A673 (cell line): ENCODE measurements at regions not wholly inside any gene's neighbourhood (a gene's known extent, or its start where the extent isn't known, plus 50 kb on each side); places are given as distances from the start of the nearest gene placed in this dataset.

Experiments used
- EZH2 ChIP-seq: fragments of 200-600 bp; sonication (generic); IDR thresholded peaks from 2 replicates; pipeline ENCODE4 v1.6.1; 2017; ENCODE audit warnings: borderline replicate concordance, low read depth, mild to moderate bottlenecking, mixed read lengths, antibody characterized with exemption, low read length; ENCODE audit not compliant: poor library complexity, severe bottlenecking
- TF ChIP-seq, protein P1 (sequence below): fragments of 300-800, 200-600 bp; sonication (generic); conservative IDR thresholded peaks from 2 replicates; pipeline ENCODE4 v1.5.1; 2017; ENCODE audit warnings: low read depth, mild to moderate bottlenecking, antibody characterized with exemption, low read length, moderate library complexity, mixed read lengths

DNA sequence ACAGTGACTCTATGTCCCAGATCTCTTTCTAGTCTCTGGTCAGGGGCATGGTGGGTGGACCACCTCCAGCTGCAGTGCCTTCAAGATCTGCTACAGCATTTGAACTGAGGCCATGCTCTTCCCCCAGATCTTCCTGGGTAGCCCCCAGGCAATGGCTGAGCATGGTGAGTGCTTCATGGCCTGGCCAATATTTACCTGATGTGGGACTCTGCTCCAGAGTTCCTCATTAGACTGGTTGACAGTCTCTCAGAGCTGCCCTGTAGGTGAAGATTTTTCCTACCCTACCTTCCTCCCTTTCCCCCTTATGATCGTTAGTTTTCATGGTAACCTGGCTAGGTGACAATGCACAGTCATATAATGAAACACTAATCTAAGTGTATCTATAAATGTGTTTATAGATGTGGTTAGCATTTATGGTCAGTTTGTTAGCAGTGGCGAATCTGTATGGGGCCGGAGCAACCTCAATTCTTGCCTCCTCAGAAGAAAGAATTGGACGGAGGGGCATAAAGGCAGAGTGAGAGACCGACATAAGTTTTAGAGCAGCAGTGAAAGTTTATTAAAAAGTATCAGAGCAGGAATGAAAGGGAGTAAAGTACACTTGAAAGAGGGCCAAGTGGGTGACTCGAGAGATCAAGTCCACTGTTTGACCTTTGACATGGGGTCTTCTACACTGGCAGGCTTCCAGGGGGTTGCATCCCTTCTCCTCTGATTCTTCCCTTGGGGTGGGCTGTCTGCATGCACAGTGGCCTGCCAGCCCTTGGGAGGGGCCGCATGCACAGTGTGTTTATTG is 256.3 kb downstream of the CD83 start:
- TF ChIP-seq, protein P1, sequence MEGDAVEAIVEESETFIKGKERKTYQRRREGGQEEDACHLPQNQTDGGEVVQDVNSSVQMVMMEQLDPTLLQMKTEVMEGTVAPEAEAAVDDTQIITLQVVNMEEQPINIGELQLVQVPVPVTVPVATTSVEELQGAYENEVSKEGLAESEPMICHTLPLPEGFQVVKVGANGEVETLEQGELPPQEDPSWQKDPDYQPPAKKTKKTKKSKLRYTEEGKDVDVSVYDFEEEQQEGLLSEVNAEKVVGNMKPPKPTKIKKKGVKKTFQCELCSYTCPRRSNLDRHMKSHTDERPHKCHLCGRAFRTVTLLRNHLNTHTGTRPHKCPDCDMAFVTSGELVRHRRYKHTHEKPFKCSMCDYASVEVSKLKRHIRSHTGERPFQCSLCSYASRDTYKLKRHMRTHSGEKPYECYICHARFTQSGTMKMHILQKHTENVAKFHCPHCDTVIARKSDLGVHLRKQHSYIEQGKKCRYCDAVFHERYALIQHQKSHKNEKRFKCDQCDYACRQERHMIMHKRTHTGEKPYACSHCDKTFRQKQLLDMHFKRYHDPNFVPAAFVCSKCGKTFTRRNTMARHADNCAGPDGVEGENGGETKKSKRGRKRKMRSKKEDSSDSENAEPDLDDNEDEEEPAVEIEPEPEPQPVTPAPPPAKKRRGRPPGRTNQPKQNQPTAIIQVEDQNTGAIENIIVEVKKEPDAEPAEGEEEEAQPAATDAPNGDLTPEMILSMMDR: no peak
- TF ChIP-seq EZH2: no peak
